ENCODE measurements at regions not wholly inside any gene's neighbourhood (a gene's known extent, or its start where the extent isn't known, plus 50 kb on each side); places are given as distances from the start of the nearest gene placed in this dataset.

- DNase-seq (ENCODE audit: low spot score), result no peak
- TF ChIP-seq CTCF (conservative IDR thresholded peaks at IDR 0.05; ENCODE audit: low read length), result no peak
- no peak for TF ChIP-seq EZH2phosphoT487 (IDR thresholded peaks at IDR 0.05; ENCODE audit: borderline replicate concordance, low read depth, low read length)
- H3K9me3 ChIP-seq (ENCODE audit: low read length), result no peaks in the 10 kb centered on the region
- BruUV-seq (replicated peaks), result no TSS peak
- H3K4me2 ChIP-seq (ENCODE audit: low read length), result no peak overlapping the region
- ChIA-PET CTCF (ENCODE audit: unreplicated experiment) (no interaction called here), POLR2A (no interaction called here)
- H3K79me2 ChIP-seq (ENCODE audit: insufficient read depth, low read depth, low read length), result no peaks in the 10 kb centered on the region
- H3K4me1 ChIP-seq (ENCODE audit: insufficient read depth, low read length, poor library complexity, severe bottlenecking), result no peaks in the 10 kb centered on the region
- no peak overlapping the region for H2AFZ ChIP-seq (ENCODE audit: low read length)
- no peaks in the 10 kb centered on the region for H4K20me1 ChIP-seq (ENCODE audit: insufficient read depth, low read length)
- H3K9me2 ChIP-seq (ENCODE audit: insufficient read depth, low read length), result no peaks in the 10 kb centered on the region
- no peaks in the 10 kb centered on the region for H3K36me3 ChIP-seq (ENCODE audit: insufficient read depth, low read length)
- intact Hi-C loops (cut with micrococcal nuclease; ENCODE audit: unreplicated experiment), result no loop called here
- H3K27ac ChIP-seq (ENCODE audit: low read depth, low read length, poor library complexity, severe bottlenecking), result no peak overlapping the region
- H3K4me3 ChIP-seq (ENCODE audit: low read depth, low read length, poor library complexity, severe bottlenecking), result no peak overlapping the region
Measured at GRCh38 chr18:39531659-39532058, 1966.1 kb upstream of the CELF4 start.

GRCh38 chr18:39529358-39529757, 1963.8 kb upstream of the CELF4 start:
- BruUV-seq (replicated peaks), result no TSS peak
- no peak overlapping the region for H3K4me3 ChIP-seq (ENCODE audit: low read depth, low read length, poor library complexity, severe bottlenecking)
- H3K9me2 ChIP-seq (ENCODE audit: insufficient read depth, low read length), result no peaks in the 10 kb centered on the region
- no peak overlapping the region for H3K4me2 ChIP-seq (ENCODE audit: low read length)
- no peaks in the 10 kb centered on the region for H3K4me1 ChIP-seq (ENCODE audit: insufficient read depth, low read length, poor library complexity, severe bottlenecking)
- intact Hi-C loops (cut with micrococcal nuclease; ENCODE audit: unreplicated experiment), result no loop called here
- H3K36me3 ChIP-seq (ENCODE audit: insufficient read depth, low read length), result no peaks in the 10 kb centered on the region
- TF ChIP-seq EZH2phosphoT487 (IDR thresholded peaks at IDR 0.05; ENCODE audit: borderline replicate concordance, low read depth, low read length) (no peak), CTCF (conservative IDR thresholded peaks at IDR 0.05; ENCODE audit: low read length) (no peak)
- H3K9me3 ChIP-seq (ENCODE audit: low read length), result no peaks in the 10 kb centered on the region
- H2AFZ ChIP-seq (ENCODE audit: low read length), result no peak overlapping the region
- no peak overlapping the region for H3K27ac ChIP-seq (ENCODE audit: low read depth, low read length, poor library complexity, severe bottlenecking)
- H3K79me2 ChIP-seq (ENCODE audit: insufficient read depth, low read depth, low read length), result no peaks in the 10 kb centered on the region
- no peaks in the 10 kb centered on the region for H4K20me1 ChIP-seq (ENCODE audit: insufficient read depth, low read length)
- DNase-seq (ENCODE audit: low spot score), result no peak
- CTCF ChIA-PET (ENCODE audit: unreplicated experiment), result no interaction called here
- POLR2A ChIA-PET, result no interaction called here

- Histone ChIP-seq H3K9me2 (ENCODE audit: insufficient read depth, low read length) (no peaks in the 10 kb centered on the region), H3K79me2 (ENCODE audit: insufficient read depth, low read depth, low read length) (no peaks in the 10 kb centered on the region), H3K9me3 (ENCODE audit: low read length) (no peaks in the 10 kb centered on the region), H2AFZ (ENCODE audit: low read length) (no peak overlapping the region), H3K4me3 (ENCODE audit: low read depth, low read length, poor library complexity, severe bottlenecking) (no peak overlapping the region), H4K20me1 (ENCODE audit: insufficient read depth, low read length) (no peaks in the 10 kb centered on the region), H3K27ac (ENCODE audit: low read depth, low read length, poor library complexity, severe bottlenecking) (no peak overlapping the region), H3K4me1 (ENCODE audit: insufficient read depth, low read length, poor library complexity, severe bottlenecking) (no peaks in the 10 kb centered on the region), H3K36me3 (ENCODE audit: insufficient read depth, low read length) (no peaks in the 10 kb centered on the region), H3K4me2 (ENCODE audit: low read length) (no peak overlapping the region)
- ChIA-PET POLR2A (no interaction called here), CTCF (ENCODE audit: unreplicated experiment) (no interaction called here)
- DNase-seq (ENCODE audit: low spot score), result no peak
- TF ChIP-seq EZH2phosphoT487 (IDR thresholded peaks at IDR 0.05; ENCODE audit: borderline replicate concordance, low read depth, low read length), result no peak
- TF ChIP-seq CTCF (conservative IDR thresholded peaks at IDR 0.05; ENCODE audit: low read length), result no peak
- intact Hi-C loops (cut with micrococcal nuclease; ENCODE audit: unreplicated experiment), result no loop called here
- BruUV-seq (replicated peaks), result no TSS peak
Measured at GRCh38 chr18:39527465-39527864, 1961.9 kb upstream of the CELF4 start.
